HFF-Myc (cell line): ENCODE measurements at regions not wholly inside any gene's neighbourhood (a gene's known extent, or its start where the extent isn't known, plus 50 kb on each side); places are given as distances from the start of the nearest gene placed in this dataset.

Source experiments
- DNase-seq: peaks from one replicate; pipeline ENCODE4 v3.0.0-alpha.2; 2011; ENCODE audit warnings: low read depth; ENCODE audit errors: extremely low read depth
- H3K4me3 ChIP-seq: replicated peaks from 2 replicates; pipeline ENCODE4 v1.5.1; 2011; ENCODE audit warnings: low read depth, mild to moderate bottlenecking, control low read depth, low read length
- TF ChIP-seq, protein P1 (sequence below): IDR thresholded peaks from 2 replicates; pipeline ENCODE4 v1.5.1; 2012; ENCODE audit warnings: mild to moderate bottlenecking, low read depth, low read length, control low read depth; ENCODE audit errors: missing control alignments

DNA sequence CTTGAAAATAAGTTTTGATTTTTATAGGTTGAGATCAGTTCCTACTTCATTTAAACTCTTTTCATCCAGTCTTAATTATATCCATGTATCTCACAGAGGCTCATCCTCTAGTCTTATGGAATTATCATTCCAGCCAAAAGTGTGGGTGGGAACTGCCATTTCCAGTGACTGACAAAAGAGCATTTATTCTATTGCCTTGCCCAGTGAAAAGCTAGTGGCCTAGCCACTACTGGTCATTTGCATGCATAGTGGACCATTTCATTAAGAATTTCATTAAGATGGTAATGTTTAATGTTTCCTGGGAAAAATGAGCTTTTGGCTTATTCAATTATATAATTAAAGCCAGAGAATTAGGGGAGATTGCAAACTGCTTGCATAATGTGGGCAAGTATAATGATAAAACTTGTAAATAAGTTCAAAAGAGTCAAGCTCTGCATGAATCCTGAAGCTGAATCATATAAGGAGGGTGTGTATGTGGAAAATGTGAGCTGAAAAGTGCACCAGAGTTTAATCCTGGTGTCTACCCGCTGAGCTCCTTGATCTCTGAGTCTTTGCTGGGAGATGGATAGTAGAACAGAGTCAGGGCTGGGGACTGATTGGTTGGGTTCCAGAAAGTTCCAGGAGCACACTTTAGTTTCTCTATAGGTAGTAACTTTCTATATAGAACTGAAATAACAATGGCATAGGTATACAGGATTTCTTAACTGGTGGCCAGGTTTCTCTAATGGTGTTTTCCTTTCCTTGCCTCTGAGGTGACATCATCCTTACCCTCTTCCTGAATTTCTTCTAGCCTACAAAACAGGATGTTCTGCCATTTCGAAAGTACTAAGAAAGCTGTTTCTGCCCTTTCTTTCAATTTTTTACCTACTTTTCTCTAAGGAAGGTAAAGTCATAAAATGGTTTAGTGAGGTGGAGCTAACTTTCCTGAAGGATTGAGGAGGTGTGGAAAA is 78.5 kb downstream of the KIF4B start:
- no peak for DNase-seq
- TF ChIP-seq, protein P1, sequence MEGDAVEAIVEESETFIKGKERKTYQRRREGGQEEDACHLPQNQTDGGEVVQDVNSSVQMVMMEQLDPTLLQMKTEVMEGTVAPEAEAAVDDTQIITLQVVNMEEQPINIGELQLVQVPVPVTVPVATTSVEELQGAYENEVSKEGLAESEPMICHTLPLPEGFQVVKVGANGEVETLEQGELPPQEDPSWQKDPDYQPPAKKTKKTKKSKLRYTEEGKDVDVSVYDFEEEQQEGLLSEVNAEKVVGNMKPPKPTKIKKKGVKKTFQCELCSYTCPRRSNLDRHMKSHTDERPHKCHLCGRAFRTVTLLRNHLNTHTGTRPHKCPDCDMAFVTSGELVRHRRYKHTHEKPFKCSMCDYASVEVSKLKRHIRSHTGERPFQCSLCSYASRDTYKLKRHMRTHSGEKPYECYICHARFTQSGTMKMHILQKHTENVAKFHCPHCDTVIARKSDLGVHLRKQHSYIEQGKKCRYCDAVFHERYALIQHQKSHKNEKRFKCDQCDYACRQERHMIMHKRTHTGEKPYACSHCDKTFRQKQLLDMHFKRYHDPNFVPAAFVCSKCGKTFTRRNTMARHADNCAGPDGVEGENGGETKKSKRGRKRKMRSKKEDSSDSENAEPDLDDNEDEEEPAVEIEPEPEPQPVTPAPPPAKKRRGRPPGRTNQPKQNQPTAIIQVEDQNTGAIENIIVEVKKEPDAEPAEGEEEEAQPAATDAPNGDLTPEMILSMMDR = no peak
- H3K4me3 ChIP-seq = no peak overlapping the region

DNA sequence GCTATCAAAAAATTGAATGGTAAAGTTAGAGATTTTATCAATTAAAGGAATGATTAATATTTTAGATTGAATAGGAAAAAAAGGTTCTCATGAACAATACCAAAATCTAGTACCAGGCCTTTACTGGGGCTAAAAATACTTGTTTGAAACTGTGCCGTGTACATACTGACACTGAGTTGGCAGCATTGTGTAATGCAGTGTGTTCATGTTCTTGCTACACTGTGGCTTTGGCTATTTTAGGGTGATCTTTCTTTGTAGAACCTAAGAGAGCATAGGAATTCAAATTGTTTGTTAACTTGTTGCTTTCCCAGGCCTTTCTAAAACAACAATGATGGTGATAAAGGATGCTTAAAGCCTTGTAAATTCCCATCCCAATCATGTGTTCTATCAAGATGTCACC is 80.9 kb downstream of the KIF4B start:
- DNase-seq = no peak
- TF ChIP-seq, protein P1 = no peak

DNA sequence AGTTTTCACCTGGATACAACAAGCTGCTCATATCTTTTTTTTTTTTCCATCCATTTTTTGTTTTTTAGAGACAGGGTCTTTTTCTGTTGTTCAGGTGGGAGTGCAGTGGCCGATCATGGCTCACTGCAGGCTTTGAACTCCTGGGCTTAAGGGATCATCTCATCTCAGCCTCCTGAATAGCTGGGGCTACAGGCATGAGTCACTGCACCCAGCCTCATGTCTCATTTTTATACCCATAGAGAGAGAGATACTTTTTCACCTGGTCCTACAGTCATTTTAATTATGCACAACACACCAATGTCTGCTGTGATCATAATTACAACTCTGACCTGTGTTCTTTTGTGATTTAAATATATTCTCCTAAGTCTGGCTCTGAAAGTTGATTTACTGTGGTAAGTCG is 84.4 kb downstream of the KIF4B start:
- no peak overlapping the region for H3K4me3 ChIP-seq
- no peak for DNase-seq
- TF ChIP-seq, protein P1 = no peak

More for the DNA sequence above, 80.9 kb downstream of the KIF4B start:
- H3K4me3 ChIP-seq = no peak overlapping the region

DNA sequence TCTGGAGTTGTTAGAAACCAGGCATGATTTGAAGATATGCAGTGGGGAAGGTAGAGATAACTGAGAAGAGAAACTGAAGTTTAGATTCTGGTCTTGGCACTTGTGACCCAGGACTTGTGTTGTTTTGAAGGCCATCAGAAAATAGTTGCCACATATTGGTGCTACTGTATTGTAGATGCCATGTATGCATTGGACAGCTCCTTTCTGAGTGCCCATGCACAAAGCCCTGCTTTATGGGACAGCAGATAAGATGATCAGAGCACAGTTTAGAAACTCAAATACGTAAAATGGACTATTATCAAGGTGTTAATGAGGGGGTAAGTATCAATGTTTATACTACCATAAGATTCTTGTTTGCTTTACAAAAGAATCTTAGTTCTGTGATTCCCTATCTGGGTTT is 84.9 kb downstream of the KIF4B start:
- TF ChIP-seq, protein P1 = no peak
- no peak overlapping the region for H3K4me3 ChIP-seq
- no peak for DNase-seq

DNA sequence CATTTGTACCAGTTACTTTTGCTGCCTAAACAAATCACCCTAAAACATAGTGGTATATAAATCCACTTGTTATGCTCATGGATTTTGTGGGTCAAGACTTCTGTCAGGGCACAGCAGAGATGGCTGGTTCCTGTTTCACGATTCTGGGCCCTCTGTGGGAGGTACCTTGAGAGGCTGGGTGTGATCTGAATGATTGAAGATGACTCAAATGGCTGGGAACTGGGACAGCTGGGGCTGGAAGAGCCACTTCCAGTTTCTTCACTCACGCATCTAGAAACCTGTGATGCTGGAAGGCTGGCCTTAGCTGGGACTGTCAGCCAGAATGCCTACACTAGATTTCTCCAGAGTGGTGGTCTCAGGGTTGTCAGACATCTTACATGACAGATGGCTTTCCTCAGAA is 88.1 kb downstream of the KIF4B start:
- TF ChIP-seq, protein P1 = no peak
- no peak for DNase-seq

DNA sequence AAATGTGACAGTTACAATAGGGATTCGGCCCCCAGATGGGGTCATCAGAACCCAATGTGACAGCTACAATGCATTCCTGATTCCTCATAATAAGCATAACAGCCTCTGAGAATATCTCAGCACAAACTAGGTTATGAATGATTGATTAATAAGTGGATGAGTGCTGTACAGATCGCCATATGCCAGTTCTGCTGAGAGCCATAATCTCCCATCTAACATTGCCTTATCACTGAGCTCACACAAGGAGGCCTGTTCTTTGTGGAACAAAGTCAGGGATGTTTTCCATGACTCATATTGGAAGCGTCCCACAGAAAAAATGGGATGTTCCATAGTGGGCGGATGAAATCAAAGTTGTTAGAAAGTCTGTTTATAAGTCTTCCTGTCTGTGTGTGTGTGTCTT is 89.6 kb downstream of the KIF4B start:
- DNase-seq = no peak
- no peak overlapping the region for H3K4me3 ChIP-seq
- TF ChIP-seq, protein P1 = no peak

More for the DNA sequence above, 88.1 kb downstream of the KIF4B start:
- H3K4me3 ChIP-seq = no peak overlapping the region
